ENCODE measurements at regions not wholly inside any gene's neighbourhood (a gene's known extent, or its start where the extent isn't known, plus 50 kb on each side); places are given as distances from the start of the nearest gene placed in this dataset.
A peak's percentile ranks its signal among the peaks of the same experiment; 100 is the strongest.
"Not testable (repeated sequence)": the region's sequence is repeated elsewhere in the genome, so short reads cannot be mapped to it uniquely, and the experiment has no call there.

DNA sequence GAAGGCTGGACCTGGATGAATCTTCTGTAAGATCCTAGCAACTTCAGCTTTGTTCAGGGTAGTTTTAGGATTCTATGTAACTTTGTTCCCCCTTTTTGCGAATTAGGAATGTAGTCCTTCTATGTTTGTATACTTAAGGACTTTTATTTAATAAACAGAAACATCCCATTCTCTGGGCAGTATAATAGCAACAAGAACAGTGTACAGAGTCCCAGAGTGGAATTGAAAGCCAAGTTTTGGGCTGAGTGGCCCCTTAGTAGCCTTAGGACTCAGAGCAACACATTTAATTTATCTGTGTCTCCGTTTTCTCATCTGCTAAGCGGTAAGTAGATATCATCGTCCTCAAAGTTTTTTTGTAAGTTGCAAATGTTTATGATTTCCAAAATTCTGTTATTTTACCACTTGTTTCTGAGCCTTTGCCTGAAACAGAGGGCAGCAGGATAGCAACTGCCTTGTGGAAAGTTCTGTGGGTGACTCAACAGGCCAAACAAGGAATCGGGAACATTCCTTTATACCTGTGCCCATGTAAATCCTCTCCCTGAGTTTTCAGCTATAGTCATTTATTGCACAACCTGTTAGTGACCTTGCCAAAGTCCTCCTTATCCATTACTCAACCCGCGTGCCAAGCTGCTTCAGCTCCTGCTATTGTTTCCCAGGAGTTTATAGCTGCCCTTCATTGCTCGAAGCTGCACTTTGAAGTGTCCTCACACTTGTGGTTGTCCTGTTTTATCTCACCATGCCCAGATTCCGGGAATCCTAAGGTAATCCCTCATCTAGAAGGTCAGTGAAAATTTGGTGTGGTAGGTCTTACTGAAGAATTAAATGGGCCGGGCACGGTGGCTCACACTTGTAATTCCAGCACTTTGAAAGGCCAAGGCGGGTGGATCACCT, 199.1 kb upstream of the AHR start (continued):
- TF ChIP-seq ZNF780A (CRISPR knock-in tag; IDR thresholded peaks at IDR 0.05) (no peak), ZNF44 (CRISPR knock-in tag; IDR thresholded peaks at IDR 0.05) (peak; percentile 73; the same call in 1 of the 2 replicates), NR2F6 (IDR thresholded peaks at IDR 0.05) (peak; percentile 81), NR2F6 (CRISPR knock-in tag; IDR thresholded peaks at IDR 0.05) (peak; percentile 86), ZFP62 (CRISPR knock-in tag; IDR thresholded peaks at IDR 0.05) (no peak), REXO4 (CRISPR knock-in tag; IDR thresholded peaks at IDR 0.05; ENCODE audit: borderline replicate concordance) (no peak), NCOR1 (IDR thresholded peaks at IDR 0.05; ENCODE audit: borderline replicate concordance, low read length) (peak; percentile 91; the same call in 1 of the 2 replicates)
- TF ChIP-seq, protein P1, sequence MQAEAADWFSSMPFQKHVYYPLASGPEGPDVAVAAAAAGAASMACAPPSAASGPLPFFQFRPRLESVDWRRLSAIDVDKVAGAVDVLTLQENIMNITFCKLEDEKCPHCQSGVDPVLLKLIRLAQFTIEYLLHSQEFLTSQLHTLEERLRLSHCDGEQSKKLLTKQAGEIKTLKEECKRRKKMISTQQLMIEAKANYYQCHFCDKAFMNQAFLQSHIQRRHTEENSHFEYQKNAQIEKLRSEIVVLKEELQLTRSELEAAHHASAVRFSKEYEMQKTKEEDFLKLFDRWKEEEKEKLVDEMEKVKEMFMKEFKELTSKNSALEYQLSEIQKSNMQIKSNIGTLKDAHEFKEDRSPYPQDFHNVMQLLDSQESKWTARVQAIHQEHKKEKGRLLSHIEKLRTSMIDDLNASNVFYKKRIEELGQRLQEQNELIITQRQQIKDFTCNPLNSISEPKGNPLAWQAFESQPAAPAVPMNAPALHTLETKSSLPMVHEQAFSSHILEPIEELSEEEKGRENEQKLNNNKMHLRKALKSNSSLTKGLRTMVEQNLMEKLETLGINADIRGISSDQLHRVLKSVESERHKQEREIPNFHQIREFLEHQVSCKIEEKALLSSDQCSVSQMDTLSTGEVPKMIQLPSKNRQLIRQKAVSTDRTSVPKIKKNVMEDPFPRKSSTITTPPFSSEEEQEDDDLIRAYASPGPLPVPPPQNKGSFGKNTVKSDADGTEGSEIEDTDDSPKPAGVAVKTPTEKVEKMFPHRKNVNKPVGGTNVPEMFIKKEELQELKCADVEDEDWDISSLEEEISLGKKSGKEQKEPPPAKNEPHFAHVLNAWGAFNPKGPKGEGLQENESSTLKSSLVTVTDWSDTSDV (CRISPR knock-in tag; IDR thresholded peaks at IDR 0.05) = no peak

DNA sequence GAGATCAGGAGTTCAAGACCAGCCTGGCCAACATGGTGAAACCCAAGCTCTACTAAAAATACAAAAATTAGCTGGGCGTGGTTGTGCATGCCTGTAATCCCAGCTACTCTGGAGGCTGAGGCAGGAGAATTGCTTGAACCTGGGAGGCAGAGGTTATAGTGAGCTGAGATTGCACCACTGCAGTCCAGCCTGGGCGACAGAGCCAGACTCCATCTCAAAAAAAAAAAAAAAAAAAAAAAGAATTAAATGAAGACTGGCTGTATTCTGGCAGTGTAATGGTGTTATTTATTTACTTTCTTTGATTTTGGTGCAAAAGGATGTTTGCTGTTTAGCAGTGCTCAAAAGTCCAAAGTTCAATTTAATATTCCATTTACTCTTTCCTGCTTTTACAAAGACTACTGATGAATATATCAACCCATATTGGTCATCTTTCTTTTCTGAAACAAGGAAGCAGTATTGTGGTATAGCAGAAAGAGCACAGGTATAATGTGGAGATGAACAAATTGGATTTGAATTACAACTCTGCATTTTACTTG, 198.4 kb upstream of the AHR start:
- CTCF ChIA-PET (ENCODE audit: low intra/inter-chr PET ratio, low total read pairs); TF ChIP-seq FOXP1 (IDR thresholded peaks at IDR 0.05): not testable (repeated sequence)
- peak; percentile 74; the same call in 1 of the 2 replicates for TF ChIP-seq ZNF652 (CRISPR knock-in tag; IDR thresholded peaks at IDR 0.05; ENCODE audit: borderline replicate concordance, low read depth)
- 0 out of 2 replicates have a peak, but pooled peaks have one; percentile 33 for TF ChIP-seq FOXP1 (CRISPR knock-in tag; IDR thresholded peaks at IDR 0.05)
- TF ChIP-seq, protein P2, sequence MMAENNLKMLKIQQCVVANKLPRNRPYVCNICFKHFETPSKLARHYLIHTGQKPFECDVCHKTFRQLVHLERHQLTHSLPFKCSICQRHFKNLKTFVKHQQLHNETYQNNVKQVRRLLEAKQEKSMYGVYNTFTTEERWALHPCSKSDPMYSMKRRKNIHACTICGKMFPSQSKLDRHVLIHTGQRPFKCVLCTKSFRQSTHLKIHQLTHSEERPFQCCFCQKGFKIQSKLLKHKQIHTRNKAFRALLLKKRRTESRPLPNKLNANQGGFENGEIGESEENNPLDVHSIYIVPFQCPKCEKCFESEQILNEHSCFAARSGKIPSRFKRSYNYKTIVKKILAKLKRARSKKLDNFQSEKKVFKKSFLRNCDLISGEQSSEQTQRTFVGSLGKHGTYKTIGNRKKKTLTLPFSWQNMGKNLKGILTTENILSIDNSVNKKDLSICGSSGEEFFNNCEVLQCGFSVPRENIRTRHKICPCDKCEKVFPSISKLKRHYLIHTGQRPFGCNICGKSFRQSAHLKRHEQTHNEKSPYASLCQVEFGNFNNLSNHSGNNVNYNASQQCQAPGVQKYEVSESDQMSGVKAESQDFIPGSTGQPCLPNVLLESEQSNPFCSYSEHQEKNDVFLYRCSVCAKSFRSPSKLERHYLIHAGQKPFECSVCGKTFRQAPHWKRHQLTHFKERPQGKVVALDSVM (CRISPR knock-in tag; IDR thresholded peaks at IDR 0.05) = peak; percentile 70
- peak; percentile 61; the same call in 1 of the 2 replicates for TF ChIP-seq EHMT2 (IDR thresholded peaks at IDR 0.05; ENCODE audit: borderline replicate concordance, low read depth, low read length)
- peak; percentile 58; the same call in 1 of the 2 replicates for TF ChIP-seq ZNF121 (CRISPR knock-in tag; IDR thresholded peaks at IDR 0.05)
- TF ChIP-seq ZNF749 (CRISPR knock-in tag; IDR thresholded peaks at IDR 0.05; ENCODE audit: borderline replicate concordance) = 0 out of 2 replicates have a peak, but pooled peaks have one; percentile 63
- TF ChIP-seq ELF3 (CRISPR knock-in tag; IDR thresholded peaks at IDR 0.05) = peak; percentile 21; the same call in 1 of the 2 replicates
- TF ChIP-seq GFI1 (CRISPR knock-in tag; IDR thresholded peaks at IDR 0.05; ENCODE audit: borderline replicate concordance) = peak; percentile 51; the same call in 1 of the 2 replicates

More for the DNA sequence above, 198.4 kb upstream of the AHR start:
- FAIRE-seq; H3K27me3 ChIP-seq (ENCODE audit: control insufficient read depth in 1 of 2, insufficient read depth in 2 of 2, low read length in 2 of 2); in situ Hi-C loops (cut with HindIII; ENCODE audit: extremely low pct_ligation_motif_present, low pct_unique_long_range_greater_than_20kb); H3K79me2 ChIP-seq (ENCODE audit: insufficient read depth, low read length); BruUV-seq (replicated peaks); H4K20me1 ChIP-seq (ENCODE audit: insufficient read depth, low read length); H3K36me3 ChIP-seq (replicated peaks in 1 of 2; ENCODE audit: control insufficient read depth in 1 of 2, insufficient read depth in 2 of 2, low read length in 2 of 2); H2AFZ ChIP-seq (ENCODE audit: low read length): not testable (repeated sequence)
- H3K9ac ChIP-seq (ENCODE audit: insufficient read depth, low read depth, low read length) = peak overlapping the region; percentile 36; the same call in 1 of the 2 replicates
- POLR2A ChIA-PET = interaction anchor here (0.8 to 1.6 kb wide), 10 partner anchors 9 to 200 kb away, joined by 3 to 25 read pairs (median 4); no protein-coding TSS in a partner anchor
- peak overlapping the region; percentile 16; the same call in 1 of the 2 replicates for H3K4me2 ChIP-seq (ENCODE audit: low read depth, low read length)
- intact Hi-C loops (cut with micrococcal nuclease; ENCODE audit: unreplicated experiment) = loop anchor here (1.0 to 5.0 kb wide), 6 partner anchors 32 to 139 kb away; no protein-coding TSS in a partner anchor
- 95% methylated on average over 2 of the region's 2 CpGs for WGBS (ENCODE audit: low lambda C conversion rate)
- peak; percentile 57 for ATAC-seq
- H3K9me3 ChIP-seq (ENCODE audit: low read length) = peaks cover 12% of the 10 kb centered on the region
- peak overlapping the region in 1 of 3 experiments; percentile 3; a peak in 1 of 6 replicates for H3K4me3 ChIP-seq (replicated peaks in 1 of 3; ENCODE audit: insufficient read depth in 1 of 3, low read depth in 2 of 3, low read length in 3 of 3)
- H3K27ac ChIP-seq (ENCODE audit: extremely low read length, insufficient read depth, low read length) = peak overlapping the region; percentile 72
- peaks cover 53% of the 10 kb centered on the region for H3K4me1 ChIP-seq (ENCODE audit: insufficient read depth, low read length)
- peak; percentile 21 for DNase-seq (ENCODE audit: low spot score)

Data from HepG2 (cell line).